D721Med (cell line): ENCODE measurements at regions not wholly inside any gene's neighbourhood (a gene's known extent, or its start where the extent isn't known, plus 50 kb on each side); places are given as distances from the start of the nearest gene placed in this dataset.

ENCODE experiments used
- DNase-seq: peaks from one replicate; pipeline ENCODE4 v3.0.0; 2011; ENCODE audit warnings: low spot score; ENCODE audit not compliant: insufficient read length
- FAIRE-seq: peaks from 2 replicates; lab custom pipeline; 2011; peaks lifted over from hg19 to GRCh38; lab: Jason Lieb, UNC
- TF ChIP-seq, protein P1 (sequence below): IDR thresholded peaks from 2 replicates; pipeline ENCODE4 v1.5.1; 2012; ENCODE audit warnings: mild to moderate bottlenecking, control low read depth; ENCODE audit not compliant: insufficient read depth; ENCODE audit errors: missing control alignments

GRCh38 chr18:53971331-53971730 lies 253.1 kb downstream of the MBD2 start:
- DNase-seq = no peak

GRCh38 chr18:53952700-53953099 lies 271.8 kb downstream of the MBD2 start:
- TF ChIP-seq, protein P1, sequence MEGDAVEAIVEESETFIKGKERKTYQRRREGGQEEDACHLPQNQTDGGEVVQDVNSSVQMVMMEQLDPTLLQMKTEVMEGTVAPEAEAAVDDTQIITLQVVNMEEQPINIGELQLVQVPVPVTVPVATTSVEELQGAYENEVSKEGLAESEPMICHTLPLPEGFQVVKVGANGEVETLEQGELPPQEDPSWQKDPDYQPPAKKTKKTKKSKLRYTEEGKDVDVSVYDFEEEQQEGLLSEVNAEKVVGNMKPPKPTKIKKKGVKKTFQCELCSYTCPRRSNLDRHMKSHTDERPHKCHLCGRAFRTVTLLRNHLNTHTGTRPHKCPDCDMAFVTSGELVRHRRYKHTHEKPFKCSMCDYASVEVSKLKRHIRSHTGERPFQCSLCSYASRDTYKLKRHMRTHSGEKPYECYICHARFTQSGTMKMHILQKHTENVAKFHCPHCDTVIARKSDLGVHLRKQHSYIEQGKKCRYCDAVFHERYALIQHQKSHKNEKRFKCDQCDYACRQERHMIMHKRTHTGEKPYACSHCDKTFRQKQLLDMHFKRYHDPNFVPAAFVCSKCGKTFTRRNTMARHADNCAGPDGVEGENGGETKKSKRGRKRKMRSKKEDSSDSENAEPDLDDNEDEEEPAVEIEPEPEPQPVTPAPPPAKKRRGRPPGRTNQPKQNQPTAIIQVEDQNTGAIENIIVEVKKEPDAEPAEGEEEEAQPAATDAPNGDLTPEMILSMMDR = no peak
- DNase-seq (no peak), FAIRE-seq (no peak)

More at GRCh38 chr18:53971331-53971730, 253.1 kb downstream of the MBD2 start:
- no peak for FAIRE-seq
- TF ChIP-seq, protein P1 = no peak

GRCh38 chr18:53950545-53950944 lies 273.9 kb downstream of the MBD2 start:
- DNase-seq (no peak), FAIRE-seq (peak; percentile 97)
- TF ChIP-seq, protein P1 = no peak

- TF ChIP-seq, protein P1 = no peak
- no peak for DNase-seq
- FAIRE-seq = no peak
Observed at GRCh38 chr18:53948991-53949390, 275.5 kb downstream of the MBD2 start.

- DNase-seq = no peak
- FAIRE-seq = no peak
Observed at GRCh38 chr18:53947092-53947640, 277.3 kb downstream of the MBD2 start.

GRCh38 chr18:53946594-53946993 lies 277.9 kb downstream of the MBD2 start:
- FAIRE-seq (peak; percentile 94), DNase-seq (no peak)
- TF ChIP-seq, protein P1 = no peak

More at GRCh38 chr18:53947092-53947640, 277.3 kb downstream of the MBD2 start:
- TF ChIP-seq, protein P1 = no peak

DNA sequence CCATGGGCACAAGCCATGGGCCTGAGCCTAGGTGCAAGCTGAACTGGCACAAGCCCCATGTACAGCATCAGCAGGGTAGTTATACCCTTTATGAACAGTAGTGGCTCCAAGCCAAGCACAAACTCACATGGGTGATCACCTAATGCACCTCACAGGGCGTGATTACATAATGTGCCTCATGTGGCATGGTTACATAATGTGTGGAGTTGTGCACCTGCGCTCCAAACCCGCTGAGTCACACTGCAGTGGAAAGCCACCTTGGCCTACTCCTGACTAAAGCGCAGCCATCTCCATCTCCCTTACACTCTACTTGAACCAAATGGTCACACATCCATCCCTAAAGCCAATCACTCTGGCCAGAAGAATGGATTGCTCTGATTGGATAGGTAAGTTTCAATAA lies 279.7 kb downstream of the MBD2 start:
- FAIRE-seq = no peak
- TF ChIP-seq, protein P1 = no peak

More for the DNA sequence above, 279.7 kb downstream of the MBD2 start:
- no peak for DNase-seq
